ENCODE measurements at regions not wholly inside any gene's neighbourhood (a gene's known extent, or its start where the extent isn't known, plus 50 kb on each side); places are given as distances from the start of the nearest gene placed in this dataset.

DNA sequence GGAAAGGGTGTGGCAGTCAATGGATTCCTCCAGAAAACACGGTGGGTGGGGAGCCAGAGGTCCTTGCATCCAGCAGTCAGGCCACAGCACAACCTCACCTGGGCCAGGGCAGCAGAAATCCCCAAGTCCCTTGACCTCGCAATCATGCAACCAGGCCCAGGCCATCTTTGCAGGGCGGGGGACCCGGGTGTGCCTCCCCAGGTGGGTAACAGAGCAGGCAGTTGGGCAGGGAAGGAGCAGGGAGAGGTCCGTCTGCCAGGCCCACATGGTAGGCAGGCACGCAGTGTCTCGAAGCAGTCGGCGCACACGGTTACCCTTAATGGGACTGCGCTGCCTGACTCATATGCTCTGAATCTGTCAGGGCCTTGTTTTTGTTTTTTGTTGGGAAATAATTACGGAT lies 153.0 kb downstream of the RBFOX3 start:
- no peak for TF ChIP-seq EP300 (IDR thresholded peaks at IDR 0.05)

DNA sequence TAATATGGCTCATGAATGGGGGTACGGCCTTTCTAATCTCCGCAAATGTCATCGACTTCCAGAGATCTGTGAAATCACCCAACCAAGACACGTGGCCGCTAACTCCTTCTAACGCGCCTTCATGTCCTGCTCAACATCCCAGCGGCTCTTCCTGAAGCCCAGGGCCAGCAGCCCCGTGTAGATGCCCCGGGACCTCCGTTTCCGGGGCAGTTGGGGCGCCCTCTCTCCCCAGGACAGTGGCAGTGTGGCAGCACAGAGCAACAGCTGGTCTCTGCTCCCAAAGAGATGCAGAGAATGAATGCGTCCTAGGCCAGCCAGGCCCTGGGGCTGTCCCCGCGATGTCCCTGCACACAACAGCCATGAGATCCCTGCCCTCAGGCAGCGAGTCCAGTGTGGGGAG lies 153.5 kb downstream of the RBFOX3 start:
- Histone ChIP-seq H3K9me3 (no peaks in the 10 kb centered on the region), H3K27ac (no peak overlapping the region), H3K4me1 (no peaks in the 10 kb centered on the region), H3K36me3 (no peaks in the 10 kb centered on the region), H3K27me3 (no peaks in the 10 kb centered on the region), H3K4me3 (no peak overlapping the region)
- WGBS, 2 donors: 77 to 81% methylated on average over 12 to 17 of the region's 17 CpGs
- TF ChIP-seq, protein P1, sequence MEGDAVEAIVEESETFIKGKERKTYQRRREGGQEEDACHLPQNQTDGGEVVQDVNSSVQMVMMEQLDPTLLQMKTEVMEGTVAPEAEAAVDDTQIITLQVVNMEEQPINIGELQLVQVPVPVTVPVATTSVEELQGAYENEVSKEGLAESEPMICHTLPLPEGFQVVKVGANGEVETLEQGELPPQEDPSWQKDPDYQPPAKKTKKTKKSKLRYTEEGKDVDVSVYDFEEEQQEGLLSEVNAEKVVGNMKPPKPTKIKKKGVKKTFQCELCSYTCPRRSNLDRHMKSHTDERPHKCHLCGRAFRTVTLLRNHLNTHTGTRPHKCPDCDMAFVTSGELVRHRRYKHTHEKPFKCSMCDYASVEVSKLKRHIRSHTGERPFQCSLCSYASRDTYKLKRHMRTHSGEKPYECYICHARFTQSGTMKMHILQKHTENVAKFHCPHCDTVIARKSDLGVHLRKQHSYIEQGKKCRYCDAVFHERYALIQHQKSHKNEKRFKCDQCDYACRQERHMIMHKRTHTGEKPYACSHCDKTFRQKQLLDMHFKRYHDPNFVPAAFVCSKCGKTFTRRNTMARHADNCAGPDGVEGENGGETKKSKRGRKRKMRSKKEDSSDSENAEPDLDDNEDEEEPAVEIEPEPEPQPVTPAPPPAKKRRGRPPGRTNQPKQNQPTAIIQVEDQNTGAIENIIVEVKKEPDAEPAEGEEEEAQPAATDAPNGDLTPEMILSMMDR (IDR thresholded peaks at IDR 0.05): no peak
- TF ChIP-seq EP300 (IDR thresholded peaks at IDR 0.05) (no peak), POLR2A (IDR thresholded peaks at IDR 0.05) (no peak)
- no peak for DNase-seq (ENCODE audit: low spot score in 2 of 2)

More for the DNA sequence above, 153.0 kb downstream of the RBFOX3 start:
- no peaks in the 10 kb centered on the region for H3K36me3 ChIP-seq
- 72 to 81% methylated on average over 12 of the region's 12 CpGs for WGBS, 2 donors
- H3K4me1 ChIP-seq: no peaks in the 10 kb centered on the region
- no peak overlapping the region for H3K4me3 ChIP-seq
- DNase-seq (ENCODE audit: low spot score in 2 of 2): no peak
- H3K9me3 ChIP-seq: no peaks in the 10 kb centered on the region
- H3K27me3 ChIP-seq: no peaks in the 10 kb centered on the region
- no peak overlapping the region for H3K27ac ChIP-seq

DNA sequence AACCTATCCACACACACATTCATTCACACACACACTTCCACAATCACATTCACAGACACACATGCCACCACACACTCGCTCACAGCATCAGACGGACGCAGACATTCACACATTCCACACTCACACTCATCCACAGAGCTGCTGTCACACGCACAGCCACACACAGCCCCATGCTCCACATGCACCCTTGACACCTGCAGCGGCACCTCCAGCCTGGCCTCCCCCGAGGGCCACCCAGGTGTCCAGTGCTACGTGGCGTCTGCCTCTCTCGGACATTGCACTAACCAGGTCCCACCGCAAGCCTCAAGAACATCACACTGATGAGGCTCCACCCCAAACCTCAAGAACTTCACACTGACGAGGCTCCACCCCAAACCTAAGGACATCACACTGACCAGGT lies 155.2 kb downstream of the RBFOX3 start:
- DNase-seq (ENCODE audit: low spot score in 2 of 2): no peak
- Histone ChIP-seq H3K36me3 (no peaks in the 10 kb centered on the region), H3K4me3 (no peak overlapping the region), H3K27ac (no peak overlapping the region), H3K9me3 (no peaks in the 10 kb centered on the region), H3K4me1 (no peaks in the 10 kb centered on the region), H3K27me3 (no peaks in the 10 kb centered on the region)
- TF ChIP-seq POLR2A (IDR thresholded peaks at IDR 0.05): no peak
- no peak for TF ChIP-seq EP300 (IDR thresholded peaks at IDR 0.05)
- TF ChIP-seq, protein P1 (IDR thresholded peaks at IDR 0.05): no peak
- 86 to 89% methylated on average over 8 to 11 of the region's 11 CpGs for WGBS, 2 donors

DNA sequence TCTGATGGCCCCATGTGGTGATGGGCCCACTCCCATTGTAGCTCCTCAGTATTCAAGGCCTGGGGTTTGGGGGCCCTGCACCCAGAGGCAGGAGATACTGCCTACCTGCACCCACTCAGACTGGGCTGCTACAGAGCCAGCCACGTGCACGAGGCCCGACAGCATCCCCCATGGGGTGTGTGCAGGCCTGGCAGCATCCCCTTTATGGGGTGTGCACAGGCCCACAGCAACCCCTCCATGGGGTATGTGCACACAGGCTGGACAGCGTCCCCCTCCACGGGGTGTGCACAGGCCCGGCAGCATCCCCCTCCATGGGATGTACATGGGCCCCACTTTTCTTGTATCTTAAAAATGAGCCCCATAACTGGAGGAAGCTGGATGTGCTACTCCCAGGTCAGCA lies 156.0 kb downstream of the RBFOX3 start:
- no peaks in the 10 kb centered on the region for H3K27me3 ChIP-seq
- no peak for DNase-seq (ENCODE audit: low spot score in 2 of 2)
- 89 to 90% methylated on average over 6 of the region's 6 CpGs for WGBS, 2 donors
- no peak overlapping the region for H3K27ac ChIP-seq
- H3K4me1 ChIP-seq: no peaks in the 10 kb centered on the region
- TF ChIP-seq, protein P1 (IDR thresholded peaks at IDR 0.05): no peak
- H3K9me3 ChIP-seq: no peaks in the 10 kb centered on the region
- no peak overlapping the region for H3K4me3 ChIP-seq
- H3K36me3 ChIP-seq: no peaks in the 10 kb centered on the region

DNA sequence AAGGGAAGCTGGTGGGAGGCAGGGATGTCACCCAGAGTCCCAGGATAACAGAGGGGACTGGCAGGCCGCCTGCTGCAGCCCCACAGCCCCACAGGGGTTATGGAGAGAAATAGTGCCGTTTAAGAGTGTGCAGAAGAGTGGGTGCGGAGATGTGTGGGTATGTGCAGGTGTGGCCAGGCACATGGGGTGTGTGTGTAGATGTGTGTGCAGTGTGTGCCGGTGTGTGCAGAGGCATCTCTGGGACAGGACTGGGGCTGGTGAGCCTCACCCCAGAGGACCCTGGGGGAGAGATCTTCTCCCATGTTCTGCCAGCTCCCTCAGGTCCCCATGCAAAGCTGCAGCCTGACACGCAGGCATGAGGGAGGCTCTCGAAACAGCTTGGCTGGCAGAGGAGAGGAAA lies 157.4 kb downstream of the RBFOX3 start:
- H3K9me3 ChIP-seq: no peaks in the 10 kb centered on the region
- no peak for DNase-seq (ENCODE audit: low spot score in 2 of 2)
- H3K4me1 ChIP-seq: no peaks in the 10 kb centered on the region
- H3K27ac ChIP-seq: no peak overlapping the region
- no peak for TF ChIP-seq POLR2A (IDR thresholded peaks at IDR 0.05)
- no peak for TF ChIP-seq EP300 (IDR thresholded peaks at IDR 0.05)
- TF ChIP-seq, protein P1 (IDR thresholded peaks at IDR 0.05): no peak
- H3K36me3 ChIP-seq: no peaks in the 10 kb centered on the region
- 71 to 73% methylated on average over 4 to 5 of the region's 6 CpGs for WGBS, 2 donors
- no peaks in the 10 kb centered on the region for H3K27me3 ChIP-seq
- no peak overlapping the region for H3K4me3 ChIP-seq

DNA sequence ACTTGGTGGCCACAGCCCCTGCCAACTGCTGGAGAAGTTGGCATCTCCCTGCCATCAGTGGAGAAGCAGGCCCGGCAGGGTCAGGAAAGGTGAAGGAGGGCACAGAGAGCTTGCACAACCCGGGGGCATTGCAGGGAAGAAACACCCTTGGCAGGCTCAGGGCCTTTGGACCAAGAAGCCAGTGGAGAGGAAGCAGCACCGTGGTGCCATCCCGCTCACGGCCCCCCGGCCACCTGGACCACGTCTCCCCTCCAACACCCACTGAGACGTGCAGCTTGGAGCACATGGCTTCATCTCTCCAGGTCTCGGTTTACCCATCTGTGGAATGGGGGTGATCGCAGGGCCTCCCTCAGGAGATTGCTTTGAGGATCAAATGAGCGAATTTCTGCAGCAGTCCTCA lies 158.1 kb downstream of the RBFOX3 start:
- Histone ChIP-seq H3K36me3 (no peaks in the 10 kb centered on the region), H3K27ac (no peak overlapping the region), H3K4me3 (no peak overlapping the region), H3K27me3 (no peaks in the 10 kb centered on the region), H3K9me3 (no peaks in the 10 kb centered on the region), H3K4me1 (no peaks in the 10 kb centered on the region)
- TF ChIP-seq POLR2A (IDR thresholded peaks at IDR 0.05) (no peak), EP300 (IDR thresholded peaks at IDR 0.05) (no peak)
- TF ChIP-seq, protein P1 (IDR thresholded peaks at IDR 0.05): no peak
- DNase-seq (ENCODE audit: low spot score in 2 of 2): no peak
- WGBS, 2 donors: 75 to 77% methylated on average over 11 of the region's 11 CpGs

Measured in tibial nerve (tissue), 4 donors.